Right lobe of liver (tissue), 6 donors: ENCODE measurements at regions not wholly inside any gene's neighbourhood (a gene's known extent, or its start where the extent isn't known, plus 50 kb on each side); places are given as distances from the start of the nearest gene placed in this dataset.

ENCODE experiments used
- ATAC-seq, 4 donors: fragments of 200-7000 bp; cut with Tn5 transposase; one replicate each; pipeline ENCODE4 v1.9.1; 2020; ENCODE audit warnings: mild to moderate bottlenecking in 4 of 4, moderate library complexity in 4 of 4
- DNase-seq, 3 donors: peaks; one replicate each; pipeline ENCODE4 v3.0.0-alpha.2; 2020
- H3K27ac ChIP-seq, 3 donors: fragments of 200-600 bp; one replicate each; pipeline ENCODE4 v1.8.0; 2022
- H3K27me3 ChIP-seq, 2 donors: fragments of 200-600 bp; one replicate each; pipeline ENCODE4 v1.8.0; 2022
- H3K36me3 ChIP-seq, 4 donors: fragments of 200-600 bp; sonication (generic) in 1 of 4; one replicate each; pipeline versions ENCODE4 v1.5.1 to v1.8.0; 2017 to 2022; ENCODE audit warnings: control low read depth in 1 of 4
- H3K4me1 ChIP-seq, 4 donors: fragments of 200-600 bp; sonication (generic) in 1 of 4; one replicate each; pipeline versions ENCODE4 v1.5.1 to v1.8.0; 2017 to 2022; ENCODE audit warnings: control low read depth in 1 of 4
- H3K4me3 ChIP-seq, 3 donors: fragments of 200-600 bp; one replicate each; pipeline ENCODE4 v1.8.0; 2022
- H3K9me3 ChIP-seq, 4 donors: fragments of 200-600 bp; sonication (generic) in 1 of 4; one replicate each; pipeline versions ENCODE4 v1.5.1 to v1.8.0; 2017 to 2022; ENCODE audit warnings: control low read depth in 1 of 4
- POLR2A ChIP-seq: fragments of 450-650 bp; IDR thresholded peaks from one replicate; pipeline ENCODE4 v1.6.1; 2017; ENCODE audit warnings: antibody characterized with exemption, mild to moderate bottlenecking
- WGBS: methylation state at CpG from one replicate; pipeline ENCODE4 v1.1.6; 2018; ENCODE audit warnings: low coverage, low lambda C conversion rate; ENCODE audit not compliant: insufficient coverage; ENCODE audit errors: missing lambda C conversion rate; 5-methylcytosine and 5-hydroxymethylcytosine counted together
- intact Hi-C, 2 donors: fragments of 100-400 bp; cut with DNase I; formaldehyde crosslinking; loops; one replicate each; pipeline versions ENCODE4 v1.11.2 to v1.14.1; 2022
- TF ChIP-seq, protein P1 (sequence below), 4 donors: fragments of 200-600 bp in 3 of 4; fragments of 450-650 bp in 1 of 4; IDR thresholded peaks; one replicate each; pipeline versions ENCODE4 v1.5.1 to v1.8.0; 2016 to 2022; ENCODE audit warnings: antibody characterized with exemption in 4 of 4, mild to moderate bottlenecking in 2 of 4
- donor health status: DM: no; HTN: yes; CAD: no.
- donor health status: DM: no; HTN: no; CAD: no.
- donor health status: DM: no; HTN: no; CAD: no.
- donor health status: DM: no; HTN: yes; CAD: no.
- donor health status: DM: no; HTN: yes; CAD: no.

DNA sequence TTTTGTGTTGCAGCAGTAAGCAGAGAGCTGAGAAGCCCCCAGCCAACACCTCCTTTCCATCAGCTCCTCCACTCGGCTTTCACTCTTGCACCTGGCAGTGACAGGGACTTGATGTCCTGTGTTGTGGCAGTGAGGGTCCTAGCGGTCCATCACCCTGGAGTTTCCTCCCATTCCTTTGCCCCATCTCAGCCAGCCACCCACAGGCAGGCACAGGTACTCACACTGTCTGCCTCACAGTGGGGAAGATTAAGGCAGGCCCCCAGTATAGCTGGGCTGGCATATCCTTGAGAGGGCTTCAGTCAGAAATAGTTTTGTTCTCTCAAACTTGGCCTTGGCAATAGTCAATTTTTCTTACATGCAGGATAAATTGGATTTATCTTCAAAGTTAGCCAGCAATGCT, 362.7 kb downstream of the GADD45G start:
- ATAC-seq (no peak), DNase-seq (no peak)
- no peaks in the 10 kb centered on the region for H3K36me3 ChIP-seq
- intact Hi-C loops, result no loop called here
- H3K4me3 ChIP-seq, result no peak overlapping the region
- WGBS, result 56% methylated on average over 2 of the region's 2 CpGs
- H3K27me3 ChIP-seq, result no peaks in the 10 kb centered on the region
- H3K27ac ChIP-seq, result no peak overlapping the region
- no peaks in the 10 kb centered on the region for H3K9me3 ChIP-seq
- TF ChIP-seq POLR2A, result no peak
- TF ChIP-seq, protein P1, sequence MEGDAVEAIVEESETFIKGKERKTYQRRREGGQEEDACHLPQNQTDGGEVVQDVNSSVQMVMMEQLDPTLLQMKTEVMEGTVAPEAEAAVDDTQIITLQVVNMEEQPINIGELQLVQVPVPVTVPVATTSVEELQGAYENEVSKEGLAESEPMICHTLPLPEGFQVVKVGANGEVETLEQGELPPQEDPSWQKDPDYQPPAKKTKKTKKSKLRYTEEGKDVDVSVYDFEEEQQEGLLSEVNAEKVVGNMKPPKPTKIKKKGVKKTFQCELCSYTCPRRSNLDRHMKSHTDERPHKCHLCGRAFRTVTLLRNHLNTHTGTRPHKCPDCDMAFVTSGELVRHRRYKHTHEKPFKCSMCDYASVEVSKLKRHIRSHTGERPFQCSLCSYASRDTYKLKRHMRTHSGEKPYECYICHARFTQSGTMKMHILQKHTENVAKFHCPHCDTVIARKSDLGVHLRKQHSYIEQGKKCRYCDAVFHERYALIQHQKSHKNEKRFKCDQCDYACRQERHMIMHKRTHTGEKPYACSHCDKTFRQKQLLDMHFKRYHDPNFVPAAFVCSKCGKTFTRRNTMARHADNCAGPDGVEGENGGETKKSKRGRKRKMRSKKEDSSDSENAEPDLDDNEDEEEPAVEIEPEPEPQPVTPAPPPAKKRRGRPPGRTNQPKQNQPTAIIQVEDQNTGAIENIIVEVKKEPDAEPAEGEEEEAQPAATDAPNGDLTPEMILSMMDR (IDR thresholded peaks at IDR 0.05), result no peak
- peaks cover 0 to 16% (median 0%) of the 10 kb centered on the region in 4 donors for H3K4me1 ChIP-seq

GRCh38 chr9:89969156-89969675, 364.4 kb downstream of the GADD45G start:
- H3K4me1 ChIP-seq, result peaks cover 0 to 16% (median 0%) of the 10 kb centered on the region in 4 donors
- peak in 1 of 3 donors; percentile 37 for DNase-seq
- H3K4me3 ChIP-seq, result no peak overlapping the region
- ATAC-seq, result peak; percentile 83 to 93 (median 92)
- no peaks in the 10 kb centered on the region for H3K36me3 ChIP-seq
- intact Hi-C loops, result no loop called here
- WGBS, result 14% methylated on average over 3 of the region's 3 CpGs
- H3K9me3 ChIP-seq, result no peaks in the 10 kb centered on the region
- peak overlapping the region in 2 of 3 donors; percentile 13 to 29 for H3K27ac ChIP-seq
- no peaks in the 10 kb centered on the region for H3K27me3 ChIP-seq
- no peak for TF ChIP-seq POLR2A
- TF ChIP-seq, protein P1 (IDR thresholded peaks at IDR 0.05), result no peak

- H3K36me3 ChIP-seq, result no peaks in the 10 kb centered on the region
- no peak for DNase-seq
- intact Hi-C loops, result no loop called here
- no peaks in the 10 kb centered on the region for H3K9me3 ChIP-seq
- H3K4me3 ChIP-seq, result no peak overlapping the region
- H3K4me1 ChIP-seq, result peaks cover 0 to 11% (median 0%) of the 10 kb centered on the region in 4 donors
- peak overlapping the region in 1 of 3 donors; percentile 26 for H3K27ac ChIP-seq
- H3K27me3 ChIP-seq, result no peaks in the 10 kb centered on the region
- 89% methylated on average over 5 of the region's 11 CpGs for WGBS
- ATAC-seq, result peak in 2 of 4 donors; percentile 16 to 32
- TF ChIP-seq POLR2A, result no peak
- TF ChIP-seq, protein P1 (IDR thresholded peaks at IDR 0.05), result no peak
Observed at GRCh38 chr9:89969881-89970639, 365.2 kb downstream of the GADD45G start.

DNA sequence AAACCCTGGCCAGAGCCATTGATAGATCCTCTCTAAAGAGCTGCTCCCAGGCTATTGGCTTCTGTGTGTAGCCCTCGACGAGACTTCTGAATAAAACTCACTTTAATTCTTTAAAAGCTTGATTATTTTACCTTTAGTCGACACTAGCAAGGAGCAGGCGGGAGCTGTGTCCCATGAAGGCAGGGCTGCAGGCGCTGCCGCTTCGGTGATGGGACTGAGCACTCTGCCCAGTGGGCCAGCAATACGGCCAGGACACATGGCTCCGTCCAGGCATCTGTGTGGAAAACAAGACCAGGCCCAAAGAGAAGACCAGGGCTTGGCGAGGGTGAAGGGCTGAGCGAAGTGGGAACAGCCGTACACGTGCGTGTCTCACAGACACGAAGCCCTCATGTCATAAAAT, 365.9 kb downstream of the GADD45G start:
- no peak for ATAC-seq
- Histone ChIP-seq H3K4me3 (no peak overlapping the region), H3K4me1 (peaks cover 0 to 8% (median 0%) of the 10 kb centered on the region in 4 donors), H3K27ac (no peak overlapping the region), H3K36me3 (no peaks in the 10 kb centered on the region), H3K9me3 (no peaks in the 10 kb centered on the region), H3K27me3 (no peaks in the 10 kb centered on the region)
- intact Hi-C loops, result no loop called here
- 88% methylated on average over 14 of the region's 15 CpGs for WGBS
- no peak for DNase-seq
- TF ChIP-seq POLR2A, result no peak
- TF ChIP-seq, protein P1 (IDR thresholded peaks at IDR 0.05), result no peak
